ENCODE measurements at regions not wholly inside any gene's neighbourhood (a gene's known extent, or its start where the extent isn't known, plus 50 kb on each side); places are given as distances from the start of the nearest gene placed in this dataset.

DNA sequence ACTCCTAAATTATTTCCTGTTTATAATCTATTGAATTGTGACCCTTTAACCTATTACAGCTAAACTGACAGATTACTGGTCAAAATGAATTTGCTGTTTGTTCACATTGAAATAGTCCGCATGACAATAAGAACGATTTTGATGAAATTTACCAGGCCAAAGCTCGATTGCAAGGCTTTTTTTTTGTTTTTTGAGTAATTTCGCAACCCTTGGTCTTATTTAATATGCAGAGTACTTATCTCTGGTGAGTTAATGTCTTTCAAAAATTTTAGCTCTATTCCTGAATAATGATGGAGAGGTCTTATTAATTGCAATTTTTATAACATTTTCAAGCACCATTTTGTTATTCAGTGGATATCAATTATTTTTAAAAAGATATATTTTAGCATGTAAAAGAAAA is 362.4 kb downstream of the OTOL1 start:
- in situ Hi-C loops (cut with MboI; ENCODE audit: low sequenced_read_pairs, unreplicated experiment), result no loop called here
- TF ChIP-seq, protein P1, sequence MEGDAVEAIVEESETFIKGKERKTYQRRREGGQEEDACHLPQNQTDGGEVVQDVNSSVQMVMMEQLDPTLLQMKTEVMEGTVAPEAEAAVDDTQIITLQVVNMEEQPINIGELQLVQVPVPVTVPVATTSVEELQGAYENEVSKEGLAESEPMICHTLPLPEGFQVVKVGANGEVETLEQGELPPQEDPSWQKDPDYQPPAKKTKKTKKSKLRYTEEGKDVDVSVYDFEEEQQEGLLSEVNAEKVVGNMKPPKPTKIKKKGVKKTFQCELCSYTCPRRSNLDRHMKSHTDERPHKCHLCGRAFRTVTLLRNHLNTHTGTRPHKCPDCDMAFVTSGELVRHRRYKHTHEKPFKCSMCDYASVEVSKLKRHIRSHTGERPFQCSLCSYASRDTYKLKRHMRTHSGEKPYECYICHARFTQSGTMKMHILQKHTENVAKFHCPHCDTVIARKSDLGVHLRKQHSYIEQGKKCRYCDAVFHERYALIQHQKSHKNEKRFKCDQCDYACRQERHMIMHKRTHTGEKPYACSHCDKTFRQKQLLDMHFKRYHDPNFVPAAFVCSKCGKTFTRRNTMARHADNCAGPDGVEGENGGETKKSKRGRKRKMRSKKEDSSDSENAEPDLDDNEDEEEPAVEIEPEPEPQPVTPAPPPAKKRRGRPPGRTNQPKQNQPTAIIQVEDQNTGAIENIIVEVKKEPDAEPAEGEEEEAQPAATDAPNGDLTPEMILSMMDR (IDR thresholded peaks at IDR 0.05; ENCODE audit: borderline replicate concordance, control extremely low read depth, extremely low read depth, insufficient read depth, missing control alignments), result no peak

DNA sequence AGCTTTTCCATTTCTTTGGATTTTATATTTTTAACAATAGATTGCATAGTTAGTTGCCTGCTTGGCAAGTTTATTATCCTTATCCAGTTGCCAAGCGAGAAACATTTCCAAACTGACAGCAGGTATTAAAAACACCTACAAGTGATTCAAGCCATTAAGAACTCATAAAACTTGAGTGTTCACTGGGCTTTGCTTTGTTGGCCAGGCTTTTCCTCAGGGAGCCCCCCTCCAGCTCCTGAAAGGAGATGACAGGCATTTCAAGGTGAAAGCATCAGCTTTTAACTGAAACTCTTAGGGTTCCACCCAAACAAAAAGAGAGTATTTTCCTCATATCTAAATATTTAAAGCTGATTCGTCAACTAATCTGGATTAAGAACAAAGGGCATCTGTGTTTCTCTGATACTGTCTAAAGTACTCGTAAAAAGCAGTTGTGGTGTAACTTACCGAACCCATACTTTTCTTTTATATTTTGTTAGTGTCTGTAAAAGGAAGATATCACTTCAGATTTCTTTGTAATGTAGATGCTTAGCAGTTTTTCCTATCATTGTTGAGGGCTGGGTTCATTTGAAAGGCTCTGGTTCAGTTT is 363.4 kb downstream of the OTOL1 start:
- TF ChIP-seq, protein P1 (IDR thresholded peaks at IDR 0.05; ENCODE audit: borderline replicate concordance, control extremely low read depth, extremely low read depth, insufficient read depth, missing control alignments), result no peak
- no peak for DNase-seq (ENCODE audit: low spot score)

More for the DNA sequence above, 362.4 kb downstream of the OTOL1 start:
- no peak for DNase-seq (ENCODE audit: low spot score)

DNA sequence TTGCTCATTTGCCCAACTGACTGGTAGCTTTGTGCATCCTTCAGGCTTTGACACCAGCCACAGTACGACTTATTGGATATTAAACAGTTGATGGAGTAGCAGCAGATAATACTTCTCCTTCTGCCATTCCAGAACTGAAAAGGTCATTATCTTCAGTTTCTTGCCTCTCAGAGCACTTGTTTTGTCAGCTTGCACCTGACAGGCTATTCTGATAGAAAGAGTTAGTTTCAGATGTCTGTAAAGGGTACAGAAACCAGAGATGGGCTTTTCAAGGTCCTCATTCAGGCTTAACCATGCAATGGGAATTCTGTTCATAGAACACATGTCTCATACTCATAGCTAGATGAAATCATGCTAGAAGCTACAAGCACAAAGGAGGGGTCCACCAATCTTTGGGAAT is 367.2 kb downstream of the OTOL1 start:
- TF ChIP-seq, protein P1 (IDR thresholded peaks at IDR 0.05; ENCODE audit: borderline replicate concordance, control extremely low read depth, extremely low read depth, insufficient read depth, missing control alignments), result no peak
- DNase-seq (ENCODE audit: low spot score), result no peak
- in situ Hi-C loops (cut with MboI; ENCODE audit: low sequenced_read_pairs, unreplicated experiment), result no loop called here

More for the DNA sequence above, 363.4 kb downstream of the OTOL1 start:
- in situ Hi-C loops (cut with MboI; ENCODE audit: low sequenced_read_pairs, unreplicated experiment), result no loop called here

DNA sequence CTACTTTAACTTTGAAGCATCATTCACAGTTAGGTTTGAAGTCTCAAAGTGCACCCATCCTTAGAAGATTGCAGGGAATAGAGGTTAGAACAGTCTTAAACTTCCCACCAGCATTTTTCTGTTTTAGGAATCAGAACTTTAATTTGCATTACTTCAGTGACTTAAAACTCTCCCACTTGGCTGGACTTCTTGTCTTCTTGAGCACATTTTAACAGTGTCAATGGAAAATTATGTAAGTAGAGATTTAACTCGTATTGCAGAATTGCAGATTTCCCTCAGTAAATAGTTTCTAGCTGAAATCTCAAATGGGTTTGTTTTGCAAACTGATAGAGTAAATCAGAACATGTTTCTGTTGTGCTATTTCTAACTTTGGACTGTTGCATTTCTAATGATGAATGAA is 369.6 kb downstream of the OTOL1 start:
- no peak for DNase-seq (ENCODE audit: low spot score)
- in situ Hi-C loops (cut with MboI; ENCODE audit: low sequenced_read_pairs, unreplicated experiment), result no loop called here
- TF ChIP-seq, protein P1 (IDR thresholded peaks at IDR 0.05; ENCODE audit: borderline replicate concordance, control extremely low read depth, extremely low read depth, insufficient read depth, missing control alignments), result no peak

DNA sequence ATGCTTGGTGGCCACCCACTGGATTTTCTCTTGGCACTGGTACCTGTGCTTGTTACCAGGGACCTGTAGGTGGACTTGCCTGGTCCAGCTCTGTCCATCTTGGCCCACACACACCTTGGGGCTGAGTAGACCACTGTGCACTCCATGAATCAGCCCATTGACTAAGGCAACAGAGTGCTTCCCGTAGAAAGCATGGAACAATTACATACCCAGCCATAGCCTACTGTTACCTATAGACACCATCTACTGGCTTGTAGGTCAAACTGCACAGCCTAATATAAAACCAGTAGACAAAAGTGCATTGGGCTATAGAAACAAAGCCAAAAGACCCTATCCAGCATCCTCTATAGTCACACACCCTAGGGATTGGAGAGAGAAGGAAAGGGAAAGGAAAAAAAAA is 378.9 kb downstream of the OTOL1 start:
- TF ChIP-seq, protein P1 (IDR thresholded peaks at IDR 0.05; ENCODE audit: borderline replicate concordance, control extremely low read depth, extremely low read depth, insufficient read depth, missing control alignments), result no peak
- in situ Hi-C loops (cut with MboI; ENCODE audit: low sequenced_read_pairs, unreplicated experiment), result no loop called here

DNA sequence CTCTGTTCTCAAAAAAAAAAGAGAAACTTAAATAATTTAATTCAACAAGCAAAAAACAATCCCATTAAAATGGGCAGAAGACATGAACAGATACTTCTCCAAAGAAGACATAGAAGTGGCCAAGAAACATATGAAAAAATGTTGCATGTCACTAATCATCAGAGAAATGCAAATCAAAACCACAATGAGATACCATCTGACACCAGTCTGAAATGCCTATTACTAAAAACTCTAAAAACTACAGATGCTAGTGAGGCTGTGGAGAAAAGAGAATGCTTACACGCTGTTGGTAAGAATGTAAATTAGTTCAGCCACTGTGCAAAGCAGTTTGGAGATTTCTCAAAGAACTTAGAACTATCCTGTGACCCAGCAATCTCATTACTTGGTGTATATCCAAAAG is 382.9 kb downstream of the OTOL1 start:
- TF ChIP-seq, protein P1 (IDR thresholded peaks at IDR 0.05; ENCODE audit: borderline replicate concordance, control extremely low read depth, extremely low read depth, insufficient read depth, missing control alignments), result no peak
- no peak for DNase-seq (ENCODE audit: low spot score)
- in situ Hi-C loops (cut with MboI; ENCODE audit: low sequenced_read_pairs, unreplicated experiment), result no loop called here

More for the DNA sequence above, 378.9 kb downstream of the OTOL1 start:
- DNase-seq (ENCODE audit: low spot score), result no peak

Measured in GM13976 (cell line).